ENCODE measurements at regions not wholly inside any gene's neighbourhood (a gene's known extent, or its start where the extent isn't known, plus 50 kb on each side); places are given as distances from the start of the nearest gene placed in this dataset.
A peak's percentile ranks its signal among the peaks of the same experiment; 100 is the strongest.

- peak; percentile 65 for DNase-seq (ENCODE audit: low spot score)
Measured at GRCh38 chr17:27241346-27241946, 52.5 kb upstream of the WSB1 start.

GRCh38 chr17:27242951-27243350 is 51.0 kb upstream of the WSB1 start:
- DNase-seq (ENCODE audit: low spot score): no peak

- no peak for DNase-seq (ENCODE audit: low spot score)
Measured at GRCh38 chr17:27244011-27244410, 49.9 kb upstream of the WSB1 start.

All from A172 (cell line).